ENCODE measurements at regions not wholly inside any gene's neighbourhood (a gene's known extent, or its start where the extent isn't known, plus 50 kb on each side); places are given as distances from the start of the nearest gene placed in this dataset.

GRCh38 chr22:27029584-27030130 lies 372.3 kb downstream of the MIAT start:
- Mint-ChIP-seq H3K4me1 (no peaks in the 10 kb centered on the region), H3K27me3 (ENCODE audit: low read depth) (peaks cover 36% of the 10 kb centered on the region), H3K9me3 (peaks cover 4% of the 10 kb centered on the region), H3K4me3 (no peak overlapping the region), H3K27ac (no peak overlapping the region), H3K36me3 (no peaks in the 10 kb centered on the region)
- TF ChIP-seq, protein P1, sequence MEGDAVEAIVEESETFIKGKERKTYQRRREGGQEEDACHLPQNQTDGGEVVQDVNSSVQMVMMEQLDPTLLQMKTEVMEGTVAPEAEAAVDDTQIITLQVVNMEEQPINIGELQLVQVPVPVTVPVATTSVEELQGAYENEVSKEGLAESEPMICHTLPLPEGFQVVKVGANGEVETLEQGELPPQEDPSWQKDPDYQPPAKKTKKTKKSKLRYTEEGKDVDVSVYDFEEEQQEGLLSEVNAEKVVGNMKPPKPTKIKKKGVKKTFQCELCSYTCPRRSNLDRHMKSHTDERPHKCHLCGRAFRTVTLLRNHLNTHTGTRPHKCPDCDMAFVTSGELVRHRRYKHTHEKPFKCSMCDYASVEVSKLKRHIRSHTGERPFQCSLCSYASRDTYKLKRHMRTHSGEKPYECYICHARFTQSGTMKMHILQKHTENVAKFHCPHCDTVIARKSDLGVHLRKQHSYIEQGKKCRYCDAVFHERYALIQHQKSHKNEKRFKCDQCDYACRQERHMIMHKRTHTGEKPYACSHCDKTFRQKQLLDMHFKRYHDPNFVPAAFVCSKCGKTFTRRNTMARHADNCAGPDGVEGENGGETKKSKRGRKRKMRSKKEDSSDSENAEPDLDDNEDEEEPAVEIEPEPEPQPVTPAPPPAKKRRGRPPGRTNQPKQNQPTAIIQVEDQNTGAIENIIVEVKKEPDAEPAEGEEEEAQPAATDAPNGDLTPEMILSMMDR (IDR thresholded peaks at IDR 0.05; ENCODE audit: unreplicated experiment), result no peak
- no peak for DNase-seq (ENCODE audit: low spot score in 2 of 2, unreplicated experiment in 2 of 2)

DNA sequence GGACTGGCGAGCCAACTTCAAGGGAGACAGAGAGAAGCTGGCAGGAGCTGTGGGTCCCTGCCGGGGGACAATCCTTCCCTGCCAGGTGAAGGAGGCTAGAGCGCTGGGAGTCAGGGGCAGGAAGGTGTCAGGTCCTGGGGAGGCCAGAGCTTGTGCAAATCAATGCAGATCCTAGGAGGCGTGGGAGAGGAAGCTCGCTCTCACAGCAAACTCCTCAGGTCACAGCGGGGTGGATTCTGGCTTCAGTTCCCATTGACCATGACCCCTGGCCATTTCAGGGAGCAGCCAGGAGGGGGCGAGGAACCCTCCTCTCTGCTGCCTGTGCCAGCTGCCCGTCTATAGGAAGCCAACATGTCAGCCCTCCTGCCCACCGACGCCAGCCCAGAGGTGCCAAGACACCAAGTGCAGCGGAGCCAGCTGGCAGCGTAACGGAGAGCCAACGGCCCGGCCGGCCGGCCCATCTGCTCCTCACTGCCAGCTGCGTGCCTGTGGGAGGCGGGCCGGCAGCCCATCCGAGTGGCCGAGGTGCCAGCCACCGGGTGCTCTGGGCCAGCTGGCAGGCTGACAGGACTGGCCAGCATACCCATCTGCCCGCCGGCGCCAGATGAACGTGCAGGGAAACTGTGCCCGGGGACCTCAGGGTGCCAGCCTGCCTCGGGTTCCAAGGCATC lies 374.8 kb downstream of the MIAT start:
- H3K4me1 Mint-ChIP-seq, result no peaks in the 10 kb centered on the region
- DNase-seq (ENCODE audit: low spot score in 2 of 2, unreplicated experiment in 2 of 2), result no peak

GRCh38 chr22:27041745-27042310 lies 384.4 kb downstream of the MIAT start:
- Mint-ChIP-seq H3K36me3 (no peaks in the 10 kb centered on the region), H3K27me3 (ENCODE audit: low read depth) (peaks cover 61% of the 10 kb centered on the region), H3K4me1 (peaks cover 17% of the 10 kb centered on the region), H3K4me3 (no peak overlapping the region), H3K27ac (no peak overlapping the region), H3K9me3 (peaks cover 8% of the 10 kb centered on the region)
- no peak for DNase-seq (ENCODE audit: low spot score in 2 of 2, unreplicated experiment in 2 of 2)
- TF ChIP-seq, protein P1 (IDR thresholded peaks at IDR 0.05; ENCODE audit: unreplicated experiment), result no peak

More for the DNA sequence above, 374.8 kb downstream of the MIAT start:
- Mint-ChIP-seq H3K27ac (no peak overlapping the region), H3K9me3 (peaks cover 4% of the 10 kb centered on the region), H3K27me3 (ENCODE audit: low read depth) (peaks cover 39% of the 10 kb centered on the region), H3K36me3 (no peaks in the 10 kb centered on the region), H3K4me3 (no peak overlapping the region)
- TF ChIP-seq, protein P1 (IDR thresholded peaks at IDR 0.05; ENCODE audit: unreplicated experiment), result no peak

DNA sequence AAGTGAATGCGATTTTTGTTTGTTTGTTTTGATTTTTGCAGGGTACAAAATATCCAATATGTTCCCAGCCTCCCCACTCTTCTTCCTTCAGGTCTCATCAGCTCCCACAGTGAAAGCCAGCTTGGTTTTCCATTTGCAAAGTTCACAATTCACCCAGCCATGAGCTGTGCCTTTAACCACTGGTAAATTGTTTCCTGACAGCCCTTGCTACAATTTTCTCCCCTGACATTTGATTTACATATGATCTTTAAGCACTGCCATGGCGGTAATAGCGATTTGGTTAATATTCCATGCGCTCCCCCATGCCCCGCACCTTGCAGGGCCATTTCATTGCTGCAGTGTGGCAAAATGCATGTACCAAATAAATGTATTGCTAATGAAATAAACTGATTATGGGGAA lies 385.9 kb downstream of the MIAT start:
- Mint-ChIP-seq H3K36me3 (no peaks in the 10 kb centered on the region), H3K4me3 (no peak overlapping the region), H3K4me1 (peaks cover 17% of the 10 kb centered on the region), H3K9me3 (peaks cover 6% of the 10 kb centered on the region), H3K27ac (no peak overlapping the region), H3K27me3 (ENCODE audit: low read depth) (peaks cover 49% of the 10 kb centered on the region)
- no peak for DNase-seq (ENCODE audit: low spot score in 2 of 2, unreplicated experiment in 2 of 2)
- TF ChIP-seq, protein P1 (IDR thresholded peaks at IDR 0.05; ENCODE audit: unreplicated experiment), result no peak

GRCh38 chr22:27045103-27045947 lies 387.9 kb downstream of the MIAT start:
- Mint-ChIP-seq H3K4me1 (peaks cover 17% of the 10 kb centered on the region), H3K36me3 (no peaks in the 10 kb centered on the region), H3K4me3 (no peak overlapping the region), H3K27ac (no peak overlapping the region), H3K9me3 (peaks cover 3% of the 10 kb centered on the region), H3K27me3 (ENCODE audit: low read depth) (peaks cover 33% of the 10 kb centered on the region)
- TF ChIP-seq, protein P1 (IDR thresholded peaks at IDR 0.05; ENCODE audit: unreplicated experiment), result no peak
- no peak for DNase-seq (ENCODE audit: low spot score in 2 of 2, unreplicated experiment in 2 of 2)
